Occipital lobe (tissue), 1 donor: ENCODE measurements at regions not wholly inside any gene's neighbourhood (a gene's known extent, or its start where the extent isn't known, plus 50 kb on each side); places are given as distances from the start of the nearest gene placed in this dataset.

Experiments used
- DNase-seq: peaks from one replicate; lab custom pipeline; 2025; lab: John Stamatoyannopoulos, UW

GRCh38 chr3:132187746-132188145 is 129.5 kb upstream of the ACP3 start:
- DNase-seq = no peak

GRCh38 chr3:132189601-132190000 is 127.6 kb upstream of the ACP3 start:
- no peak for DNase-seq

- no peak for DNase-seq
Observed at GRCh38 chr3:132196113-132196512, 121.1 kb upstream of the ACP3 start.

GRCh38 chr3:132198516-132198915 is 118.7 kb upstream of the ACP3 start:
- no peak for DNase-seq

- no peak for DNase-seq
Observed at GRCh38 chr3:132199451-132199850, 117.8 kb upstream of the ACP3 start.

GRCh38 chr3:132202586-132202985 is 114.6 kb upstream of the ACP3 start:
- DNase-seq = no peak

- DNase-seq = no peak
Observed at GRCh38 chr3:132203889-132204596, 113.2 kb upstream of the ACP3 start.

GRCh38 chr3:132205609-132206008 is 111.6 kb upstream of the ACP3 start:
- DNase-seq = no peak

GRCh38 chr3:132209855-132210254 is 107.4 kb upstream of the ACP3 start:
- no peak for DNase-seq

- DNase-seq = no peak
Observed at GRCh38 chr3:132210476-132211346, 106.5 kb upstream of the ACP3 start.

- DNase-seq = no peak
Observed at GRCh38 chr3:132211896-132212295, 105.3 kb upstream of the ACP3 start.

GRCh38 chr3:132218817-132219755 is 98.1 kb upstream of the ACP3 start:
- DNase-seq = no peak

GRCh38 chr3:132220986-132221385 is 96.2 kb upstream of the ACP3 start:
- DNase-seq = no peak

GRCh38 chr3:132222868-132223538 is 94.2 kb upstream of the ACP3 start:
- DNase-seq = no peak

GRCh38 chr3:132225664-132226063 is 91.5 kb upstream of the ACP3 start:
- no peak for DNase-seq

GRCh38 chr3:132228923-132229322 is 88.3 kb upstream of the ACP3 start:
- DNase-seq = no peak

- DNase-seq = no peak
Observed at GRCh38 chr3:132229641-132230040, 87.6 kb upstream of the ACP3 start.

GRCh38 chr3:132230156-132231000 is 86.8 kb upstream of the ACP3 start:
- DNase-seq = no peak

GRCh38 chr3:132231633-132232032 is 85.6 kb upstream of the ACP3 start:
- DNase-seq = no peak

GRCh38 chr3:132232231-132232792 is 84.9 kb upstream of the ACP3 start:
- no peak for DNase-seq
